MM.1S (cell line): ENCODE measurements at regions not wholly inside any gene's neighbourhood (a gene's known extent, or its start where the extent isn't known, plus 50 kb on each side); places are given as distances from the start of the nearest gene placed in this dataset.

Experiments used
- DNase-seq: peaks from one replicate; pipeline ENCODE4 v3.0.0-alpha.2; 2015
- H2AFZ ChIP-seq: fragments of 300-600 bp; sonication (generic); 2 replicates; pipeline ENCODE4 v1.6.0; 2016; ENCODE audit warnings: antibody characterized with exemption, low read length
- H3F3A ChIP-seq: fragments of 300-600 bp; sonication (generic); 2 replicates; pipeline ENCODE4 v1.6.1; 2016; ENCODE audit warnings: mild to moderate bottlenecking, antibody characterized with exemption, low read length, moderate library complexity, mixed read lengths; ENCODE audit not compliant: insufficient read depth
- H3K27ac ChIP-seq: fragments of 300-600 bp; sonication (generic); 2 replicates; pipeline ENCODE4 v1.5.1; 2016; ENCODE audit warnings: mild to moderate bottlenecking, low read length
- H3K27me3 ChIP-seq: fragments of 300-600 bp; sonication (generic); replicated peaks from 2 replicates; pipeline ENCODE4 v1.6.0; 2016; ENCODE audit warnings: low read length; ENCODE audit not compliant: insufficient read depth
- H3K36me3 ChIP-seq: fragments of 300-600 bp; sonication (generic); replicated peaks from 2 replicates; pipeline ENCODE4 v1.6.1; 2016; ENCODE audit warnings: mild to moderate bottlenecking, low read length, mixed read lengths; ENCODE audit not compliant: insufficient read depth
- H3K4me1 ChIP-seq: fragments of 300-600 bp; sonication (generic); 2 replicates; pipeline ENCODE4 v1.6.1; 2016; ENCODE audit warnings: low read length, mixed read lengths
- H3K4me2 ChIP-seq: fragments of 300-600 bp; sonication (generic); 2 replicates; pipeline ENCODE4 v1.6.0; 2016; ENCODE audit warnings: low read depth, low read length
- H3K4me3 ChIP-seq: fragments of 300-600 bp; sonication (generic); 2 replicates; pipeline ENCODE4 v1.5.1; 2016; ENCODE audit warnings: low read length, mixed read lengths
- H3K79me2 ChIP-seq: fragments of 300-600 bp; sonication (generic); 2 replicates; pipeline ENCODE4 v1.6.1; 2016; ENCODE audit warnings: mixed run types, low read length, mixed read lengths
- H3K9ac ChIP-seq: fragments of 300-600 bp; sonication (generic); 2 replicates; pipeline ENCODE4 v1.6.1; 2016; ENCODE audit warnings: low read length, mixed read lengths
- H3K9me2 ChIP-seq: fragments of 300-600 bp; sonication (generic); replicated peaks from 2 replicates; pipeline ENCODE4 v1.6.1; 2016; ENCODE audit warnings: mild to moderate bottlenecking, low read length, mixed read lengths; ENCODE audit not compliant: insufficient read depth
- H3K9me3 ChIP-seq: fragments of 300-600 bp; sonication (generic); replicated peaks from 2 replicates; pipeline ENCODE4 v1.6.1; 2016; ENCODE audit warnings: mild to moderate bottlenecking, low read length, mixed read lengths; ENCODE audit not compliant: insufficient read depth
- H4K20me1 ChIP-seq: fragments of 300-600 bp; sonication (generic); 2 replicates; pipeline ENCODE4 v1.6.1; 2016; ENCODE audit warnings: mild to moderate bottlenecking, low read length, moderate library complexity, mixed read lengths; ENCODE audit not compliant: insufficient read depth
- EZH2 ChIP-seq: fragments of 300-600 bp; sonication (generic); optimal IDR thresholded peaks from 2 replicates; pipeline ENCODE3; 2017; ENCODE audit warnings: low read depth, mild to moderate bottlenecking, antibody characterized with exemption, low read length, mixed read lengths
- EZH2phosphoT487 ChIP-seq: fragments of 300-600 bp; sonication (generic); IDR thresholded peaks from 2 replicates; pipeline ENCODE4 v1.6.1; 2018; ENCODE audit warnings: antibody characterized with exemption, low read length
- TF ChIP-seq, protein P1 (sequence below): fragments of 300-600 bp; sonication (generic); IDR thresholded peaks from 2 replicates; pipeline ENCODE4 v1.5.1; 2016; ENCODE audit warnings: antibody characterized with exemption, low read length, mixed read lengths

DNA sequence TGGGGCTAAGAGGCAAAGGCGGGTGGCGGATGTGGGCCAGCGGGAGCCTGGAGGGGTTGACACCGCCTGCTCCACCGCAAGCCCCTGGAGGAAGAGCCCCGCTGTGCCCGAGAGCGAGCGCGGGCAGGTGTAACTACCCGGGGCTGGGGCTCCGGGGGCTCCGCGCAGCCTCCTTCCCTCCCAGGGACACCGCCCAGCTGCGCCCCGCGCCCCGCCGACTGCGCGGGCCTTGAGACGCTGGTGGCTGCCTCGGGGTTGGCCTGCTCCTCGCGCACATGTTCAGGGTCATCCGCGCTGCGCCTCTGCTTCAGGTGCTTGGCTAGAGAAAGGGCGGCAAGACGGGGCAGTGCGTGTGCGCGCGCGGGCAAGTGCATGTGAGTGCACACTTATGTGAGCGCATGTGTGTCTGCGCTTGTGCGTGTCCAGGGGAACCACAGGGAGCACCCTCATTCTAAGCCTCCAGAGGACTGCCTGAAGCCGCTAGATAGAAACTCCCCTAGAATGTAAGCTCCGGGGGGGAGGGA lies 197.5 kb upstream of the TMEM45B start:
- Histone ChIP-seq H3K27me3 (no peaks in the 10 kb centered on the region), H3K9me2 (no peaks in the 10 kb centered on the region), H2AFZ (no peak overlapping the region), H3K9ac (no peak overlapping the region), H3K4me3 (no peak overlapping the region), H3K36me3 (no peaks in the 10 kb centered on the region), H3K27ac (no peak overlapping the region), H3F3A (no peaks in the 10 kb centered on the region), H3K4me2 (no peak overlapping the region), H3K9me3 (no peaks in the 10 kb centered on the region), H4K20me1 (no peaks in the 10 kb centered on the region), H3K4me1 (no peaks in the 10 kb centered on the region), H3K79me2 (no peaks in the 10 kb centered on the region)
- DNase-seq: no peak
- TF ChIP-seq, protein P1, sequence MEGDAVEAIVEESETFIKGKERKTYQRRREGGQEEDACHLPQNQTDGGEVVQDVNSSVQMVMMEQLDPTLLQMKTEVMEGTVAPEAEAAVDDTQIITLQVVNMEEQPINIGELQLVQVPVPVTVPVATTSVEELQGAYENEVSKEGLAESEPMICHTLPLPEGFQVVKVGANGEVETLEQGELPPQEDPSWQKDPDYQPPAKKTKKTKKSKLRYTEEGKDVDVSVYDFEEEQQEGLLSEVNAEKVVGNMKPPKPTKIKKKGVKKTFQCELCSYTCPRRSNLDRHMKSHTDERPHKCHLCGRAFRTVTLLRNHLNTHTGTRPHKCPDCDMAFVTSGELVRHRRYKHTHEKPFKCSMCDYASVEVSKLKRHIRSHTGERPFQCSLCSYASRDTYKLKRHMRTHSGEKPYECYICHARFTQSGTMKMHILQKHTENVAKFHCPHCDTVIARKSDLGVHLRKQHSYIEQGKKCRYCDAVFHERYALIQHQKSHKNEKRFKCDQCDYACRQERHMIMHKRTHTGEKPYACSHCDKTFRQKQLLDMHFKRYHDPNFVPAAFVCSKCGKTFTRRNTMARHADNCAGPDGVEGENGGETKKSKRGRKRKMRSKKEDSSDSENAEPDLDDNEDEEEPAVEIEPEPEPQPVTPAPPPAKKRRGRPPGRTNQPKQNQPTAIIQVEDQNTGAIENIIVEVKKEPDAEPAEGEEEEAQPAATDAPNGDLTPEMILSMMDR: no peak
- TF ChIP-seq EZH2: no peak
- no peak for TF ChIP-seq EZH2phosphoT487

DNA sequence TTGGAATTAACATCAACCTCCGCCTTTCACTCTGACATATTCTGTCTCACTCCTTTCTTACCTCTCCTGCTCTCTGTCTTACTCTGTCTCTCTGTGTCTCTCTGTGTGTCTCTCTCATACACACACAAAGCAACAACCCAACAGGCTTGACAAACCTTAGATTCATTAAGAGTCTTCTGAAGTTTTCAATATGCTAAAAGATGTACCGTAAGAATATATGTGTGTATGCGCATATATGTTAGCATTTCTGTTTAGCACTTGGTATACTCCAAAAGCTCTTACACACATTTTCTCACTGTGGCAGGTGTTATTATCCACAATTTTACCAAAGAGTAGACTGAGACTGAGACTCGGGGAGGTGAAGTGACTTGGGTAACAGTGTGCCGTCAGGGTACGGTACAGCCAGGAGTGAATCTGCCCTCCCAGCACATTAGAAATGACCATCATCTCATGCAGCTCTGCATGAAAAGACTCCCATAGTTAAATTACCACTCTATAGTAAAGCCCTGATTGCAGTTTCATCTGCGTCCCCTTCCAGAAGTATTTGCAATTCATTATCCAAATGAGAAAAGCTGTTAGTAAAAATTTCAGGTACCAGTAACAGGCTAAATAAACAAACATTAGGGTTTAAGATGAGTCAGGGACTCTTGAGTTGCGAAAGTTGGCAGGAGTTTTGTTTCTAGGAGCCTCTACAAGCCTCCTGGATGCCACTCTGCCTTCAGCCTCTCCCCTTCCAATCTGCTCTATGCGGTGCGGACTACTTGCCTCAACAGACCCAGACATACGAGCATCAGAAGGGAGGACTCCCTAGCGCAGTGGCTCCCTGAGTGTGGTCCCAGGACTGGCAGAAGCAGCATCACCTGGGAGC lies 195.2 kb upstream of the TMEM45B start:
- Histone ChIP-seq H3K4me1 (no peaks in the 10 kb centered on the region), H3K79me2 (no peaks in the 10 kb centered on the region), H3K36me3 (no peaks in the 10 kb centered on the region), H4K20me1 (no peaks in the 10 kb centered on the region), H2AFZ (no peak overlapping the region), H3F3A (no peaks in the 10 kb centered on the region), H3K27me3 (no peaks in the 10 kb centered on the region), H3K9me2 (no peaks in the 10 kb centered on the region), H3K9ac (no peak overlapping the region), H3K9me3 (no peaks in the 10 kb centered on the region), H3K4me3 (no peak overlapping the region), H3K4me2 (no peak overlapping the region), H3K27ac (no peak overlapping the region)
- DNase-seq: no peak
- TF ChIP-seq EZH2 (no peak), EZH2phosphoT487 (no peak)
- TF ChIP-seq, protein P1: no peak

DNA sequence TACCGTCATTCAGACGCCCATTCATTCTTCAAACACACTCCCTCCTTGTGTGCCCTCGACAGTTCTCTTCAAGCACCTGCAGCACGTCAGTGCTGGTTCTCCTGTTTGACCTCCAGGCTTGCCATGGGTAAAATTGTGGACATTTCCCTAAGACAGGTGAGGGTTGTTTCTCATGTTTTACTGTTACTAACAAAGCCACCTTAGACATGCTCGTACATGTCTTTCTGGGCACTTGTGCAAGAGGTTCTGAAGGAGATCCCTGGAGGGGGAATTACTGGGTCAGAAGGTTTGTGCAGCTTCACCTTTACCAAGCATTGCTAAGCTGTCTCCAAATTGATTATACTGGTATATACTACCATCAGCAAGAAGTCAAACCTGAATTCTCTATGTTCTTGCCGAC lies 189.7 kb upstream of the TMEM45B start:
- no peak for TF ChIP-seq EZH2phosphoT487
- Histone ChIP-seq H3K4me3 (no peak overlapping the region), H3K79me2 (no peaks in the 10 kb centered on the region), H4K20me1 (no peaks in the 10 kb centered on the region), H3K9me2 (no peaks in the 10 kb centered on the region), H3K4me2 (no peak overlapping the region), H3F3A (no peaks in the 10 kb centered on the region), H2AFZ (no peak overlapping the region), H3K27me3 (no peaks in the 10 kb centered on the region), H3K9ac (no peak overlapping the region), H3K27ac (no peak overlapping the region), H3K9me3 (no peaks in the 10 kb centered on the region), H3K4me1 (no peaks in the 10 kb centered on the region), H3K36me3 (no peaks in the 10 kb centered on the region)
- no peak for DNase-seq

DNA sequence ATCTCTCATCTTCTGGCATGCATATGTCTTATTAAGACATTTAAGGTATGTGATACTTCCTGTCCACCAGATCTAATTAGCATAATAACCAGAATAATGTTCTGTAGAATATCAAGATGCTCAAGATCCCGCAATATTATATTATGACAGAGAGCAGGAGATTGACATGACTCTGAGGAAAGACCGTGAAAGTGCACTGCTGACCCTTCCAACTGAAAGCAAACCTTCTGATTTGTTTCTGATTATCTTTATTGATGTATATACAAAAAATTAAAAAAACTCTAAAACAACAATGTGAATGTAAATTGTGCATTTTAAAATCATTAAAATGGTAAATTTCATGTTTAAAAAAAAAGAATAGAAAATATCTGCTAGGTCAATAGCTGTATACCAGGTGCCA lies 184.4 kb upstream of the TMEM45B start:
- no peaks in the 10 kb centered on the region for H3F3A ChIP-seq
- no peaks in the 10 kb centered on the region for H3K79me2 ChIP-seq
- H3K36me3 ChIP-seq: no peaks in the 10 kb centered on the region
- H3K9me2 ChIP-seq: no peaks in the 10 kb centered on the region
- no peak for DNase-seq
- H3K9me3 ChIP-seq: no peaks in the 10 kb centered on the region
- H3K4me1 ChIP-seq: no peaks in the 10 kb centered on the region
- H3K4me2 ChIP-seq: no peak overlapping the region
- H3K27me3 ChIP-seq: no peaks in the 10 kb centered on the region
- H3K4me3 ChIP-seq: no peak overlapping the region
- no peak overlapping the region for H3K9ac ChIP-seq
- H4K20me1 ChIP-seq: no peaks in the 10 kb centered on the region
- H3K27ac ChIP-seq: no peak overlapping the region
- TF ChIP-seq EZH2 (no peak), EZH2phosphoT487 (no peak)
- TF ChIP-seq, protein P1: no peak
- no peak overlapping the region for H2AFZ ChIP-seq
